AG04449 (cell line): ENCODE measurements at regions not wholly inside any gene's neighbourhood (a gene's known extent, or its start where the extent isn't known, plus 50 kb on each side); places are given as distances from the start of the nearest gene placed in this dataset.
A peak's percentile ranks its signal among the peaks of the same experiment; 100 is the strongest.

Experiments used
- CTCF ChIA-PET: fragments of 350-600 bp; formaldehyde crosslinking; extraction: SDS; loops from one replicate; lab custom pipeline; 2021; ENCODE audit warnings: antibody characterized with exemption; lab: Yijun Ruan, JAX
- POLR2A ChIA-PET: fragments of 400-600, 350-600 bp; formaldehyde crosslinking; extraction: SDS; loops from one replicate; lab custom pipeline; 2020; ENCODE audit warnings: antibody characterized with exemption, inconsistent platforms; lab: Yijun Ruan, JAX
- DNase-seq: peaks from one replicate; pipeline ENCODE4 v3.0.0-alpha.2; 2010; ENCODE audit warnings: low read depth, low spot score
- H3K4me3 ChIP-seq: 2 replicates; pipeline ENCODE4 v1.5.1; 2011; ENCODE audit warnings: low read depth, mild to moderate bottlenecking, control low read depth, low read length
- CTCF ChIP-seq: IDR thresholded peaks from one replicate; pipeline ENCODE4 v1.5.1; 2011; ENCODE audit warnings: mild to moderate bottlenecking, moderate library complexity, low read length, control low read depth, inconsistent platforms; ENCODE audit not compliant: insufficient read depth; ENCODE audit errors: missing control alignments

- no peak for TF ChIP-seq CTCF
- ChIA-PET POLR2A (no interaction called here), CTCF (interaction anchor here (1.0 kb wide), 1 partner anchor 9 kb away, joined by 3 read pairs; no protein-coding TSS in a partner anchor)
- H3K4me3 ChIP-seq = no peak overlapping the region
- no peak for DNase-seq
Observed at GRCh38 chr5:168110384-168110783, 181.1 kb upstream of the WWC1 start.

- TF ChIP-seq CTCF = no peak
- no peak overlapping the region for H3K4me3 ChIP-seq
- CTCF ChIA-PET = interaction anchor here (1.0 to 1.5 kb wide), 2 partner anchors 10 to 21 kb away, joined by 3 to 4 read pairs; no protein-coding TSS in a partner anchor
- no peak for DNase-seq
- POLR2A ChIA-PET = interaction anchor here (0.6 kb wide), 1 partner anchor 196 kb away, joined by 3 read pairs; no protein-coding TSS in a partner anchor
Observed at GRCh38 chr5:168110870-168111832, 180.3 kb upstream of the WWC1 start.

GRCh38 chr5:168114444-168115017 lies 176.9 kb upstream of the WWC1 start:
- no peak for DNase-seq
- POLR2A ChIA-PET = no interaction called here
- CTCF ChIA-PET = interaction anchor here (1.1 to 1.8 kb wide), 6 partner anchors 10 to 106 kb away, joined by 3 to 11 read pairs (median 4); no protein-coding TSS in a partner anchor
- no peak overlapping the region for H3K4me3 ChIP-seq
- peak; percentile 74 for TF ChIP-seq CTCF

- CTCF ChIA-PET = no interaction called here
Observed at GRCh38 chr5:168117469-168117868, 174.0 kb upstream of the WWC1 start.

GRCh38 chr5:168118042-168118668 lies 173.3 kb upstream of the WWC1 start:
- no peak for TF ChIP-seq CTCF
- POLR2A ChIA-PET = no interaction called here
- no peak overlapping the region for H3K4me3 ChIP-seq
- no peak for DNase-seq
- CTCF ChIA-PET = interaction anchor here (1.2 kb wide), 1 partner anchor 10 kb away, joined by 3 read pairs; no protein-coding TSS in a partner anchor

More at GRCh38 chr5:168117469-168117868, 174.0 kb upstream of the WWC1 start:
- POLR2A ChIA-PET = no interaction called here
- DNase-seq = no peak
- no peak for TF ChIP-seq CTCF
- H3K4me3 ChIP-seq = no peak overlapping the region
